ENCODE measurements at regions not wholly inside any gene's neighbourhood (a gene's known extent, or its start where the extent isn't known, plus 50 kb on each side); places are given as distances from the start of the nearest gene placed in this dataset.

DNA sequence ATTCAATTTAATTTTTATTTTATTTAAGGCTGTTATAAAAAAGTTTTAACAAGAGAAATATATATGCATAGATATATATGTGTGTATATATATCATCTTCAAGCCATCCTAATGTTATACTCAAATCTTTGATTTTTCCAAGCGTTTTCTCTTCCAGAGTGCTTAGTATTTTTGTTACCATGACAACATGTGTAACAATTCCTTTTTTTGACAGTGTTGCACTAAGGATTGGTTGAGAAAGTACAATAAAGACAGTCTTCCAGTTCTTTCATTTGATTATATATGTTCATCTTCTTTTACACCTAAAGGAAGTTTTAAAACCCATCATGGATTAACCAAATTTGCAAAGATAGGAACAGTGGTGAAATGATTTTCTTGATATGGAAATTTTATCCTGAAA is 171.7 kb downstream of the KLF6 start:
- Histone ChIP-seq H3K4me1 (no peaks in the 10 kb centered on the region), H3K27me3 (no peaks in the 10 kb centered on the region), H3K36me3 (no peaks in the 10 kb centered on the region), H3K9me3 (peaks cover 0 to 33% (median 3%) of the 10 kb centered on the region in 4 donors), H3K4me3 (no peak overlapping the region), H3K27ac (no peak overlapping the region)
- TF ChIP-seq POLR2A (IDR thresholded peaks at IDR 0.05) = no peak
- TF ChIP-seq, protein P1, sequence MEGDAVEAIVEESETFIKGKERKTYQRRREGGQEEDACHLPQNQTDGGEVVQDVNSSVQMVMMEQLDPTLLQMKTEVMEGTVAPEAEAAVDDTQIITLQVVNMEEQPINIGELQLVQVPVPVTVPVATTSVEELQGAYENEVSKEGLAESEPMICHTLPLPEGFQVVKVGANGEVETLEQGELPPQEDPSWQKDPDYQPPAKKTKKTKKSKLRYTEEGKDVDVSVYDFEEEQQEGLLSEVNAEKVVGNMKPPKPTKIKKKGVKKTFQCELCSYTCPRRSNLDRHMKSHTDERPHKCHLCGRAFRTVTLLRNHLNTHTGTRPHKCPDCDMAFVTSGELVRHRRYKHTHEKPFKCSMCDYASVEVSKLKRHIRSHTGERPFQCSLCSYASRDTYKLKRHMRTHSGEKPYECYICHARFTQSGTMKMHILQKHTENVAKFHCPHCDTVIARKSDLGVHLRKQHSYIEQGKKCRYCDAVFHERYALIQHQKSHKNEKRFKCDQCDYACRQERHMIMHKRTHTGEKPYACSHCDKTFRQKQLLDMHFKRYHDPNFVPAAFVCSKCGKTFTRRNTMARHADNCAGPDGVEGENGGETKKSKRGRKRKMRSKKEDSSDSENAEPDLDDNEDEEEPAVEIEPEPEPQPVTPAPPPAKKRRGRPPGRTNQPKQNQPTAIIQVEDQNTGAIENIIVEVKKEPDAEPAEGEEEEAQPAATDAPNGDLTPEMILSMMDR (IDR thresholded peaks at IDR 0.05) = no peak
- TF ChIP-seq EP300 (IDR thresholded peaks at IDR 0.05) = no peak
- WGBS, 2 donors = 56 to 65% methylated on average over 1 of the region's 1 CpG
- DNase-seq (ENCODE audit: low spot score in 2 of 2) = no peak

DNA sequence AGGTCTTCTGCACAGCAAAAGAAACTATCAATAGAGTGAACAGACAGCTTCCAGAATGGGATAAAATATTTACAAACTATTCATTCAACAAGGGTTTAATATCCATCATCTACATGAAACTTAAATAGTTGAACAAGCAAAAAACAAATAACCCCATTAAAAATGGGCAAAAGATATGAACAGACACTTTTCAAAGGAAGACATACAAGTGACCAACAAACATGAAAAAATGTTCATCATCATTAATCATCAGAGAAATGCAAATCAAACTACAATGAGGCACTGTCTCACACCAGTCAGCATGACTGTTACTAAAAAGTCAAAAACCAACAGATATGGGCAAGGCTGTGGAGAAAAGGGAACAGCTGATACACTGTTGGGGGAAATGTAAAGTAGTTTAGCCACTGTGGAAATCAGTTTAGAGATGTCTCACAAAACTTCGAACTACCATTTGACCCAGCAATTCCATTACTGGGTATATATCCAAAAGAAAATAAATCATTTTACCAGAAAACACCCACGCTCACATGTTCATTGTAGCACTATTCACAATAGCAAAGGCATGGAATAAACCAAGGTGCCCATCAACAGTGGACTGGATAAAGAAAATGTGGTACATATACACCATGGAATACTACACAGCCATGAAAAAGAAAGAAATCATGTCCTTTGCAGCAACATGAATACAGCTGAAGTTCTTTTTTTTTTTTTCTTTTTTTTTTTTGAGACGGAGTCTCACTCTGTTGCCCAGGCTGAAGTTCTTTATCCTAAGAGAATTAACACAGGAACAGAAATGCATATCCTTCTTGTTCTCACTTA is 172.6 kb downstream of the KLF6 start:
- no peak overlapping the region for H3K4me3 ChIP-seq
- TF ChIP-seq EP300 (IDR thresholded peaks at IDR 0.05) (no peak), POLR2A (IDR thresholded peaks at IDR 0.05) (no peak)
- TF ChIP-seq, protein P1 (IDR thresholded peaks at IDR 0.05) = no peak
- H3K36me3 ChIP-seq = no peaks in the 10 kb centered on the region
- peaks cover 0 to 41% (median 3%) of the 10 kb centered on the region in 4 donors for H3K9me3 ChIP-seq
- no peaks in the 10 kb centered on the region for H3K4me1 ChIP-seq
- no peak for DNase-seq (ENCODE audit: low spot score in 2 of 2)
- no peaks in the 10 kb centered on the region for H3K27me3 ChIP-seq
- WGBS, 2 donors = 94 to 96% methylated on average over 3 of the region's 3 CpGs
- no peak overlapping the region for H3K27ac ChIP-seq

DNA sequence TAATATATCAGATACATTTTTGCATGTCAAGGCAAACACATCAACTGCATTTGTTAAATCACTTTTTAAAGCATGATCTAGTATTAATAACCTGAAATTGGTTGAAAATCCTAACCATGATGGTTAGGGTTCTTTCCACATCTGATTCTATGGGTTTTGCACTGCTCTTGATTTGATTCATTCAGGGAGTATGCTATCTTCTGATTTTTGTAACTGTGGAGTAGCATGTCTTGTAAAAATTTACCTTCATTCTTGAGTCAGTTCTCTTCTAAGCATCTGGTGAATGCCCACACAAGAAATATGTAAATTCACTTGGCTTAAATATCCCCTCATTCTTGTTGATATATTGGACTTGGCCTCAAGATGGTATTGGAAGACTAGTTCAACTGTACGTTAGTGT is 178.7 kb downstream of the KLF6 start:
- DNase-seq (ENCODE audit: low spot score in 2 of 2) = no peak
- Histone ChIP-seq H3K9me3 (peaks cover 0 to 32% (median 3%) of the 10 kb centered on the region in 4 donors), H3K4me1 (no peaks in the 10 kb centered on the region), H3K36me3 (no peaks in the 10 kb centered on the region), H3K27me3 (no peaks in the 10 kb centered on the region), H3K27ac (no peak overlapping the region), H3K4me3 (no peak overlapping the region)
- WGBS, 2 donors = 92 to 94% methylated on average over 1 of the region's 1 CpG
- no peak for TF ChIP-seq POLR2A (IDR thresholded peaks at IDR 0.05)
- TF ChIP-seq, protein P1 (IDR thresholded peaks at IDR 0.05) = no peak

DNA sequence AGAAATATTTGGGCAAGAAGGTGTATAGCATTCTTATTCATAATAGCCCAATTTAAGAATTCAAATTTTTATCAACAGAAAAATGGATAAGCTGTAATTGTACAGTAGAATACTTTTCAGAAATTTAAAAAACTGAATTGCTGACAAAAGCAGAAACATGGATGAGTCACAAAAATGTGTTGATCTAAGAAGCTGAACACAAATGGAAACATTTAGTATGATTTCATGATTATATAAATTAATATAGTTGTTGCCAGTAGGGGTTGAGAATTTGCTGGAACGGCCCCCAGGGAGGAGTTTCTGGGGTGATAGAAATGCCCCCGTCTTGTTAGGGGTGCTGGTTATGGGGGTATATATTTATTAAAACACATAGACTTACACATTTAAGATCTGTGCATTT is 179.1 kb downstream of the KLF6 start:
- Histone ChIP-seq H3K9me3 (peaks cover 0 to 28% (median 3%) of the 10 kb centered on the region in 4 donors), H3K36me3 (no peaks in the 10 kb centered on the region), H3K4me3 (no peak overlapping the region), H3K27ac (no peak overlapping the region), H3K27me3 (no peaks in the 10 kb centered on the region), H3K4me1 (no peaks in the 10 kb centered on the region)
- 84 to 86% methylated on average over 2 of the region's 2 CpGs for WGBS, 2 donors
- DNase-seq (ENCODE audit: low spot score in 2 of 2) = no peak
- no peak for TF ChIP-seq EP300 (IDR thresholded peaks at IDR 0.05)
- no peak for TF ChIP-seq POLR2A (IDR thresholded peaks at IDR 0.05)
- TF ChIP-seq, protein P1 (IDR thresholded peaks at IDR 0.05) = no peak

DNA sequence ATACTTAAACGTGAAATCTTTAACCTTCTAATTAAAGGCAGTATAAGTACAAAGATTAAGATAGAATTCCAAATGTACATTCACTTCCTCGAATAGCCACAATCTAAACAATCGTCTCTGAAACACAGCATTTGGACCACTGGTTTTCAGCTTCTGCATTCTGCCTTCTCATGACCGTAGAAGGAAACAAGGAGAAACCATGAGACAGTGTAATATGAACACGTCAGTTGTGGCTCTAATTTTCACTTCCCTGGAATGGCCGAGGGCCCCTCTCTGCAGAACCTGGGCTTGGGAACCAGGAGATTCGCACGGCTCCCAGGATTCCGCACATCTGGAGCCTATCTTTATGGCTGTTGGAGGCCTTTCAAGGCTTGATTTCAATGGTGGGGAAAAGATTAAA is 189.3 kb downstream of the KLF6 start:
- 74 to 83% methylated on average over 9 of the region's 9 CpGs for WGBS, 2 donors
- Histone ChIP-seq H3K9me3 (no peaks in the 10 kb centered on the region), H3K36me3 (no peaks in the 10 kb centered on the region), H3K27ac (no peak overlapping the region), H3K4me3 (no peak overlapping the region), H3K27me3 (no peaks in the 10 kb centered on the region), H3K4me1 (no peaks in the 10 kb centered on the region)
- no peak for DNase-seq (ENCODE audit: low spot score in 2 of 2)
- TF ChIP-seq EP300 (IDR thresholded peaks at IDR 0.05) = no peak
- TF ChIP-seq, protein P1 (IDR thresholded peaks at IDR 0.05) = no peak
- TF ChIP-seq POLR2A (IDR thresholded peaks at IDR 0.05) = no peak
